ENCODE measurements at regions not wholly inside any gene's neighbourhood (a gene's known extent, or its start where the extent isn't known, plus 50 kb on each side); places are given as distances from the start of the nearest gene placed in this dataset.

- no peak for ATAC-seq
These were observed 87.0 kb upstream of the SPATS2L start for GRCh38 chr2:200219309-200220113.

DNA sequence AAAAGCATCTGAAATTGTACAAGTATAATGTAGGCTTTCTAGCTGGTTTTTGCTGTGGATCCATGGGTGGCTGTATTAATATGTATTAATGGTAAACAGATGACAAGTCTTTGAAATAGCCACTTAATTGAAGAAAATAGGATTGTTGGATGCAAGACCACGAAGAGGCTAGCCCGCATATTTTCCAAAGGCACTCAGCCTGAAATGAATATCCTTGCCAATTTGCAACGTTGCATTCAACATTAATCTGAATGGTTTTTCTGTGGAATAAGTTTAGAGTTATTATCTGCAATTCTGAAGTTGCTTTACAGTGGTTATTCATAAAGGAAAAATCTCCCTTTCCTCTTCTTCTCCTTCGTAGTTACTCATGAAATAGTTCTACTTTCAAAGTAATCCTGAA is 86.2 kb upstream of the SPATS2L start:
- ATAC-seq, result no peak

DNA sequence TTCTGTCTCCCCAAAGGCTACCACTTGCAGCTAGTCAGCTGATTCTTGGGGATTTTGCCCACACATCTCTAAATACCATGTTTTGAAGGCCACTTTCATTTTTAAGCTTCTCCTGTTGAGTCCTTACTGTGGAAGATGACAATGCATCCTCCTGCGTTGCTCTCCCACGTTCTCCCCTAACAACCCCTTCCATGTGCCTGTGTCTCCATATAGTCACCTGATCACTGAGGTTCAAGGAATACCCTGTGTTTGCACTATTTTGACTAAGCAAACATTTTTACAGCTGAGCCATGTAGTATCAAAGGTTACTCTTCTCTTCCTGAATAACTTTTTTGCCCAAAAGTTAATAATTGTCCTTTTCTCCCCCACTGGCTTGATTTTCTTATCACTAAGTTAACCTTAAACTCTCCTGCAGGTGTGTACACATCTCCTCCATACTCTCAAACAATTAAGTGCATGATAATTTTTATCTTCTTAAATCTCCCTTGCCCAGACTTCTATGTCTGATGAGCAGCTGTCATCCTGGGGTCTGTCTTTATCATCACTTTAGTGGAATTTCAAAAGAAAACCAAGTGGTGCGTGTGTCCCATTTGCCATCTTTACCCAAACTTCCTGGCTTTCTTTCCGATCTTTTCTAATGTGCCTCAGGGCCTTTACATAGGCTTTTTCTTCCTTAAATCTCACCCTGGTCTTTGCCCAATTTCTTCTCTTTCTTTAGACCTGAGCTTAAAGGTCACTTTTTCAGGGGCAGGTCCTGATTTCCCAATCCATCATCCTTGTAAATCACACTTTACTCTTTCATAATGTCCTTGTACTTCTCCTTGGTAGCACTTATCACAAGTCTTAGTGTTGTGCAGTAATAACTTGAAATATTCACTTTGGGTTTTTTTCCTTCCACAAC is 85.2 kb upstream of the SPATS2L start:
- ATAC-seq, result no peak

DNA sequence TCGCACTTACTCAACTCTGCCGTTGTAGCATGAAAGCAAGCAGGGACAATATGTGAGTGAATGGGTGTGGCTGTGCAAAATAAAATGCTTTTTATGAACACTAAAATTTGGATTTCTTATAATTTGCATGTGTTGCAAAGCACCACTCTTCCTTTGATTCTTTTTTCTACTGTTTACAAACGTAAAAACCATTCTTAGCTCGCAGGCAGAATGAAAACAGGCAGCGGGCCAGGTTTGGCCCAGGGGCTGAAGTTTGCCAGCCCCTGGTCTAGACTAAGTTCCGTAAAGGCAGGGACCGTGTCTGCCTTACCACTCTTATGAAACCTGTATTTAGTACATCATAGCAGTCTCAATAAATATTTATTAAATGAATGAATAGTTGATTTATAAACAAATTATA is 83.7 kb upstream of the SPATS2L start:
- ATAC-seq, result no peak

GRCh38 chr2:200223205-200223784 is 83.2 kb upstream of the SPATS2L start:
- ATAC-seq, result no peak

DNA sequence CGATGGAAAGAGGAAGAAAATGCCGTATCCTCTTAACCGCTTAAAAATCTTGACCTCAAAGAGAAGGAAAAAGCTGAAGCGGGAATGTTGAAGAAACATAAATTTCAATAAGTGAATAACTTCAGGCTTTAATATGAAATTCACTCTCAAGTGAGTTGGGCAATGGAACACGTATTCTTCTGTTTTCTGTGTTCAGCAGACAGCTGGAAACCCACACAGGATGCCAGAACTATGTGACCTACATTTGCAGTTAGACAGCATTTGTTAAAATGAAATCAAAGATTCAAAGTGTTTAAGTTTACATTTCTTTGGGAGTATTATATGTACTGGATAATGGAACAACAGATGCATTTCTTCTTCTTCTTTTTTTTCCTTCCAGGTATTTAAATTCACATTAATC is 80.5 kb upstream of the SPATS2L start:
- ATAC-seq, result no peak

DNA sequence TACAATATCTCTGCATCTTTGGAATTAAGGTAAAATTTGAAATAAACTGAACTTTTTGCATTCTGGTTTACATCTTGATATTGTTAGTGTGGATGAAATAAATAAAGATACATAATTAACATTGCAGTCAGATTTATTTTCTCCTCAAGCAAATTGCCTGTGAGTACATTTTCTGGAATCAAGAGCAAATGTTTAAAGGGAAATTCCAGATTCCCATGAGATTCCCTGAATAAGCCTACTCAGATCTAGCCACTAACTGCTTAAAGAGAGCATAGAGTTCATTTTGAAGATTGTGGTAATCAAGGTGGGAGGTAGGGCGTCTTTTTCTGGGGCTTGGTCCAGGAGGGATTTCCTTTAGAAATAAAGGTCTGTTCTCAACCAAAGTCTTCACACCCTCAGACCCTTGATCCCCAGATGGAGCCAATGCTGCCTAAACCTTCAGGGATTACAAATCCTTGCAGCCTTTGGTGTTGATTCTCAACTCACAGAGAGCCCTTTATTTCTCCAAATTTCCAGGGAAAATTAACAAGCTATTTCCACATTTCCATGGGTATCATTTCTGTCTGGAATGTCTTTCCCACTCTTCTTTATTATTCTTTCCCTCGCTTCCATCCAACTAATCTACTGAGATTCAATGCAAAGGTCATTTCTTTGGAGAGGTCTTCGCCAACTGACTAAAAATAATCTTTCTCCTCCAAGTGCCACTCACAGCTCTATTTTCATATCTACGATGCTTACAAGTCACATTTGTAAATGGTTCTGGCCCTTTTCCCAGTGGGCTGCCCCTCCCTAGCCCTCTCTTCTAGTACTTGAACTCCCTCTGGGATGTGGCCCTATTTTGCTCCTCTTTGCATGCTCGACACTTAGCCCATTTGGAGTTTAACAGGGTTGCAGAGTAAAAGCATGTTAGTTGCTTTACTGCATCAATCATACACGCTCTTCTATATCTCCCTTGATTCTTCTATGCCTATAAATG is 79.8 kb upstream of the SPATS2L start:
- ATAC-seq, result no peak

- no peak for ATAC-seq
These were observed 75.8 kb upstream of the SPATS2L start for GRCh38 chr2:200230716-200231115.

DNA sequence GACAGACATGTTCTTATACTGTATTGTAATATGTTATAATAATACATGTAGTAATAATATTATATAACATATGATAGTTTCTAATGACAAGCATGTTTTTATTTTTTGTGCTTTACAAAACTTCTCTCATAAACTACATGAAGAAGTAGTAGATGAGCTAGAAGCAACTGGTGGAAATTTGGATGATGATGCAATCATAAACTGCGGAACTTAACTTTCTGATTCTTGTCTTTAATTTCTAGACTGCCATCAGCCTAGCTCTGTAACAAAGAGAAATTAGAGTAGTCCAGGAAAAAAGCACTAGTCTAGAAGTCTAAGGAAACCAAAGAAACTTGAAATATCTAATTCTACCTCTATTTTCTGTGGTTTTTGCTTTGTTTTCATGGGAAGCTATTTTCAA is 71.0 kb upstream of the SPATS2L start:
- no peak for ATAC-seq

DNA sequence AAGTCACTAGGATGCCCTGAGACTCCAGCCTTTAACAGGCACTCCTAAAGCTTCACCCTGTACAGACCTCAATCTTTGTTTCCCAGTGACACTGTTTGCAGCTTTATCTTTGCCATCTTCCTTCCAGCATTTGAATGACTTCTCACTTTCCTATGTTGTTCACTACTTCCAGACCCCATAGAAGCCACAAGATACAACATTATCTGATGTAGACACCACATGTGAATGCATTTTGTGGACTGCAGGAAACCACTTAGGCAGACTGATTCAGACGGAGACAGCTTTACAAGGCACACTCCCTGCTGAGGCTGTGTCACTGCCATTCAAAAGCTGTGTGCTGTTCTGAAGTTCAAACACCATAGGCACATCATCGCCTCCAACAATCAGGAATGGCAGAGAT is 67.3 kb upstream of the SPATS2L start:
- no peak for ATAC-seq

DNA sequence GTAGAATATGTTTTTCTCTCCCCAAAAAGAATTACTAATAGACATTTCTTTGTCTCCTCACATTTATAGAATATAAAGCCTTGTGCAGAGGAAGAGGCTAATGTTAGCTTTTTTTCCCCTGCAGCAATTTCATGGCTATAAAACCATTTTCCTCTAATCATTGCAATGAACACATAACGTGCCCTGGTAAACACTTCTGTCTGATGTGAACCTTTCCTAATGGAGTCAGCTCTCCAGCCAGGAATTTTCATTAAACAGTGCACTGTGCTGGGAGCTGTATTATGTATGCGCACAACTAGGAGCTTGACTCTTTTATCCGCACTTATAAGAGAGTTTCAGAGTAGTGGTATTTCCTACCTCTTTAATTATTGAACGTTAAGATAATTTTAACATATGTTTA is 63.9 kb upstream of the SPATS2L start:
- no peak for ATAC-seq

DNA sequence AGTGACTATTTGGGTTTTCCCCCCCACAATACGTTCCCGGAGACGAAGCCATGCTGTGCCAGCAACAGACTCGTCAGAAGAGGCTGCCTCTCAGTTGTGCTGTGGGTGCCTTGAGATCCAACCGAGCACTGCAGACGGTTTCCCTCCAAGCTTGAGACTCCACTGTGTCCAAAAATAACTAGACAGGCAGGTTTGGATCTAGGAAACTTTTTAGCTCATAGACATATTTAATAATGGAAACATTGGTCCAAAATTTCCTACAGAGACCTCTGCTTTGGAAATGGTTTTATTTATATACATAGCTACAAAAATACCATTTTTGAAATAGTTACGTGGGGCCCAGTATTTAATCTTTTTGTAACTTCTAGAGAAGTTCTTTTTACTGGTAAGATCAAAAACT is 63.1 kb upstream of the SPATS2L start:
- ATAC-seq, result no peak

DNA sequence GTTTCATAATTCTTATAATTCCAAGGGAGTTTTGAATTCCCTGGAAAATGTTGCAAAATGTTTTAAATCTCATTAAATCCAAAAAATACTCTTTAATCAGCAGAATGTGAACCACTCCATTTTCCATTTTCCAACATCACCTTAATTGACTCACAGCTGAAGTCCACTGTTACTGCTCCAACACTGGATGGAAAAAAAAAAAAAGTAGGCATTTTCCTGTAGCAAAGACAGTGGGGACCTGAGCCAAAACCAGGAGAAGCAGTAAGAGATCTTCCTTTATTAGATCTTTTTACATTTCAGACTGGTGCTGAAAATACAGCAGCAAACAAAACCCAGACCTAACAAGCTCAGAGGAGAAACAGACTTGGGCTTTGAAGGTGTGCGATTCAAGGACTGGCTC is 62.4 kb upstream of the SPATS2L start:
- no peak for ATAC-seq

DNA sequence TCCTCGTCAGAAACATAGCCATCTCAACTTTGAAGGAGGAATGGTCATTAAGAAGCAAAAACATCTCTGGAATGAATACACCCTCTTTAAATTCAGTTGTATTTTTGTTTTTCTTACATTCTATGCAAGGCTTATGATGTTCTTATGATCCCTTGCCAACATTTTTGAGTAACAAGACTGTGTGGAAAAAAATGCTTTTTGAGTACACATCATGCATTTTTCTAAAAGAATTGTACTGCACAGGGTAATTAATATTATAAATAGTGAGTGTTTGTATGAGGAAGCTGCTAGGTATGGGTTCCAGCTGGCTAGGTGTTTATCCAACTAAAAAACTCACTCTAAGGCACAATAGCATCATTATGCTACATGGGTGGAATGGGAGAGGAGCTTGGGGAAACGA is 59.0 kb upstream of the SPATS2L start:
- ATAC-seq, result no peak

- no peak for ATAC-seq
These were observed 54.0 kb upstream of the SPATS2L start for GRCh38 chr2:200252265-200253067.

DNA sequence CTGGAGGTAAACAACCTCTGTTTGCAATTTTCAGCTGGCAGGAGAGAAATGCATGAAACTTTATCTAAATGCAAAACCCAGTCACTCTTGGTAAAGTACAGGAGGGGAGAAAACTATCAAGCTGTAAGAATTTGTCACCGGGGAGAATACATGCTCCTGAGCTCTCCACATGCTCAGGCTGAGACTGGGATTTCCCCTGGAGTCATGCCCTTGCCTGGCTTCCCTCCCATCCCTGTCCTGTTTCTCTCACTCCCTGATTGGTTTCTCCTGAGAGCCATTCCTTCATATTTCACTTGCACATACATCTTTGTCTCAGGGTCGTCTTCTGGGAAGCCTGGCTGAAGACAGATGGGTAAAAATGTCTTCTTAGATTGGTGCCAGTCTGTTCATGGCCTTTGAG is 52.9 kb upstream of the SPATS2L start:
- no peak for ATAC-seq

DNA sequence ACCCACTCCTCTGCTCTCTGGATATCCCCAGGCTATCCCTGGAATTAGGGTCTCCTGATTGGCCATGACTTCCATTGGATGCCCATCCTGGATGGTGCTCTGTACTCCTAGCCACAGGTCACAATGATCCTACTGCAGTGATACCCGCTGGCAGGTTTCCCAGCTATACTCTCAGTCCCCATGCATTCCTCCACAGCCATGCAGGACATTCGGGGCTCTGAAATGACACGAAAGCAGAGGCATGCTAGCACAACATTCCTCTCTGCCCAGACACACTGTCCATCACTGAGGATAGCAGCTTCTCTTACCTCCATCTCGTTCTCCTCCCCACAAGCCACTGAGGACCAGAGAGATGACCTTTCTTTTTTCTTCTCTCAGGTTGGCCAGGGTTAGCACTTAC is 51.7 kb upstream of the SPATS2L start:
- ATAC-seq, result no peak

DNA sequence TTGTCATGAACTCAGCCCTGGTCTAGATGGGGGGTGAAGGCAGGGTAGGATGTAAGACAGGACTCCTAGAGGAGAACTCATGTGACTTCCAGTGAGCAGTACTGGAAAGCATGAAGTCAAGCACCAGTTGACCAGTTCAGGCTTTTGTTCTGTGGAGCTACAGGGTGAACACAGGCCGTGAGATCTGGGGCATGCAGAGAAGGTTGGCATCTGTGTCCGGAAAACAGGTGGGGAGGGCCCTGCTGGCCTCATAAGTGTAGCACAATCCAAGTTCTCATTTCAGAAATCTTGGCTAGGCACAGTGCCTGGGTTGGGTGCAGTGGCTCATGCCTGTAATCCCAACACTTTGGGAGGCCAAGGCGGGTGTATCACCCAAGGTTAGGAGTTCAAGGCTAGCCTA is 50.9 kb upstream of the SPATS2L start:
- no peak for ATAC-seq
